DND-41 (cell line): ENCODE measurements at regions not wholly inside any gene's neighbourhood (a gene's known extent, or its start where the extent isn't known, plus 50 kb on each side); places are given as distances from the start of the nearest gene placed in this dataset.
"Not testable (repeated sequence)": the region's sequence is repeated elsewhere in the genome, so short reads cannot be mapped to it uniquely, and the experiment has no call there.

Experiments used
- CTCF ChIP-seq: IDR thresholded peaks from 2 replicates; pipeline ENCODE4 v1.5.1; 2012; ENCODE audit warnings: borderline replicate concordance, low read length, moderate library complexity, mild to moderate bottlenecking; ENCODE audit not compliant: poor library complexity, severe bottlenecking; ENCODE audit errors: extremely low read depth
- EZH2 ChIP-seq: IDR thresholded peaks from 3 replicates; pipeline ENCODE4 v1.6.1; 2012; ENCODE audit warnings: borderline replicate concordance, low read depth, mild to moderate bottlenecking, moderate library complexity, low read length, inconsistent platforms; ENCODE audit not compliant: severe bottlenecking

- not testable (repeated sequence) for TF ChIP-seq CTCF, EZH2
Measured at GRCh38 chr1:83163879-83164475, 835.0 kb downstream of the TTLL7 start.
